ENCODE measurements at regions not wholly inside any gene's neighbourhood (a gene's known extent, or its start where the extent isn't known, plus 50 kb on each side); places are given as distances from the start of the nearest gene placed in this dataset.
A peak's percentile ranks its signal among the peaks of the same experiment; 100 is the strongest.

- H3K4me3 ChIP-seq (ENCODE audit: low read depth, low read length): no peak overlapping the region
- no peak for DNase-seq (ENCODE audit: low read depth)
- TF ChIP-seq CTCF (IDR thresholded peaks at IDR 0.05; ENCODE audit: insufficient read depth, low read depth, low read length): no peak
These were observed 579.1 kb downstream of the BMP2 start for GRCh38 chr20:7346562-7346961.

DNA sequence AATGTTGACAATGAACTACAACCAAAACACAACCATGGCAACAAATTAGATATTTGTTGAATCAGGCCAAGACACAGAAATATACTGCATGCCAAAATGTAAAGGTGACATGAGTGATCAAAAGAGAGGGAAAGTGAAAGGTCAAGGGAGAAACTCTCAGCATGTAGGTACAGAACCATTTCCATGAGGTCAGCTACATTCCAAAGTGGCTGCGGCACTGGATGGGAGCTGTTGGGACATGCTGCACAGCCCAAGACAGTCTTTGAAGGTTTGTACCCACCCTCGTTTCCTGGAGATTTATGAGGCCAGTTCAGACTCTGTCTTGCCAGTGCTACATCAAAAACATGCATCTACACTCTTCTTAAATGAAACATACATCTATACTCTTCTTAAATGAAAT is 579.9 kb downstream of the BMP2 start:
- no peak overlapping the region for H3K4me3 ChIP-seq (ENCODE audit: low read depth, low read length)
- DNase-seq (ENCODE audit: low read depth): no peak
- TF ChIP-seq CTCF (IDR thresholded peaks at IDR 0.05; ENCODE audit: insufficient read depth, low read depth, low read length): no peak

- TF ChIP-seq CTCF (IDR thresholded peaks at IDR 0.05; ENCODE audit: insufficient read depth, low read depth, low read length): no peak
- no peak for DNase-seq (ENCODE audit: low read depth)
- no peak overlapping the region for H3K4me3 ChIP-seq (ENCODE audit: low read depth, low read length)
These were observed 580.8 kb downstream of the BMP2 start for GRCh38 chr20:7348253-7348652.

GRCh38 chr20:7352165-7352564 is 584.7 kb downstream of the BMP2 start:
- TF ChIP-seq CTCF (IDR thresholded peaks at IDR 0.05; ENCODE audit: insufficient read depth, low read depth, low read length): no peak
- DNase-seq (ENCODE audit: low read depth): no peak
- H3K4me3 ChIP-seq (ENCODE audit: low read depth, low read length): no peak overlapping the region

- DNase-seq (ENCODE audit: low read depth): no peak
- TF ChIP-seq CTCF (IDR thresholded peaks at IDR 0.05; ENCODE audit: insufficient read depth, low read depth, low read length): no peak
These were observed 585.2 kb downstream of the HAO1 start for GRCh38 chr20:7355051-7355450.

GRCh38 chr20:7358670-7359069 is 581.6 kb downstream of the HAO1 start:
- no peak overlapping the region for H3K4me3 ChIP-seq (ENCODE audit: low read depth, low read length)
- no peak for DNase-seq (ENCODE audit: low read depth)

More at GRCh38 chr20:7355051-7355450, 585.2 kb downstream of the HAO1 start:
- H3K4me3 ChIP-seq (ENCODE audit: low read depth, low read length): no peak overlapping the region

More at GRCh38 chr20:7358670-7359069, 581.6 kb downstream of the HAO1 start:
- TF ChIP-seq CTCF (IDR thresholded peaks at IDR 0.05; ENCODE audit: insufficient read depth, low read depth, low read length): peak; percentile 13
